Trophoblast cell (in vitro differentiated cells and primary cell): ENCODE measurements at regions not wholly inside any gene's neighbourhood (a gene's known extent, or its start where the extent isn't known, plus 50 kb on each side); places are given as distances from the start of the nearest gene placed in this dataset.

Experiments
- DNase-seq, 2 donors: peaks; one replicate each; pipeline ENCODE4 v3.0.0-alpha.2; 2016
- H2AFZ ChIP-seq: 2 replicates; pipeline ENCODE4 v1.6.1; 2013; ENCODE audit warnings: low read length, moderate library complexity, mild to moderate bottlenecking; ENCODE audit not compliant: insufficient read depth, poor library complexity
- H2AK5ac ChIP-seq: 2 replicates; pipeline ENCODE4 v1.6.1; 2013; ENCODE audit warnings: mild to moderate bottlenecking, low read length
- H2BK120ac ChIP-seq: 2 replicates; pipeline ENCODE4 v1.6.1; 2013; ENCODE audit warnings: low read length, mild to moderate bottlenecking, moderate library complexity; ENCODE audit not compliant: insufficient read depth, poor library complexity
- H2BK12ac ChIP-seq: 2 replicates; pipeline ENCODE4 v1.6.1; 2013; ENCODE audit warnings: mild to moderate bottlenecking, low read length, moderate library complexity
- H2BK5ac ChIP-seq: 2 replicates; pipeline ENCODE4 v1.6.1; 2013; ENCODE audit warnings: low read length, low read depth, moderate library complexity, mild to moderate bottlenecking; ENCODE audit not compliant: poor library complexity
- H3K14ac ChIP-seq: 2 replicates; pipeline ENCODE4 v1.6.1; 2013; ENCODE audit warnings: mild to moderate bottlenecking, low read length
- H3K18ac ChIP-seq: 2 replicates; pipeline ENCODE4 v1.6.1; 2013; ENCODE audit warnings: mild to moderate bottlenecking, low read length
- H3K23ac ChIP-seq: 2 replicates; pipeline ENCODE4 v1.6.1; 2013; ENCODE audit warnings: low read length
- H3K27ac ChIP-seq: 2 replicates; pipeline ENCODE4 v1.5.1; 2013; ENCODE audit warnings: low read depth, mild to moderate bottlenecking, inconsistent platforms, low read length, moderate library complexity
- H3K27me3 ChIP-seq: 2 replicates; pipeline ENCODE4 v1.6.1; 2013; ENCODE audit warnings: inconsistent platforms, mild to moderate bottlenecking, low read length, moderate library complexity; ENCODE audit not compliant: insufficient read depth
- H3K36me3 ChIP-seq, 2 experiments: 1 replicate in 1 of 2; 2 replicates in 1 of 2; pipeline ENCODE4 v1.6.1; 2013; ENCODE audit warnings: low read length in 2 of 2, mild to moderate bottlenecking in 2 of 2, moderate library complexity in 1 of 2; ENCODE audit not compliant: insufficient read depth in 2 of 2, control insufficient read depth in 1 of 2
- H3K4ac ChIP-seq: 2 replicates; pipeline ENCODE4 v1.6.1; 2013; ENCODE audit warnings: low read depth, mild to moderate bottlenecking, low read length, moderate library complexity
- H3K4me1 ChIP-seq, 2 experiments: 1 replicate in 1 of 2; 2 replicates in 1 of 2; pipeline ENCODE4 v1.6.1; 2013; ENCODE audit warnings: low read length in 2 of 2, mild to moderate bottlenecking in 2 of 2, moderate library complexity in 1 of 2; ENCODE audit not compliant: insufficient read depth in 2 of 2, control insufficient read depth in 1 of 2
- H3K4me2 ChIP-seq: 2 replicates; pipeline ENCODE4 v1.6.1; 2013; ENCODE audit warnings: inconsistent platforms, mild to moderate bottlenecking, low read length, moderate library complexity
- H3K4me3 ChIP-seq: 2 replicates; pipeline ENCODE4 v1.5.1; 2013; ENCODE audit warnings: mild to moderate bottlenecking, low read depth, low read length, inconsistent platforms
- H3K79me1 ChIP-seq: one replicate; pipeline ENCODE4 v1.6.1; 2013; ENCODE audit warnings: low read length
- H3K79me2 ChIP-seq: 2 replicates; pipeline ENCODE4 v1.6.1; 2013; ENCODE audit warnings: low read length, mild to moderate bottlenecking; ENCODE audit not compliant: control insufficient read depth, insufficient read depth, poor library complexity
- H3K9ac ChIP-seq: 2 replicates; pipeline ENCODE4 v1.6.1; 2013; ENCODE audit warnings: mild to moderate bottlenecking, low read length
- H3K9me3 ChIP-seq: 2 replicates; pipeline ENCODE4 v1.6.1; 2013; ENCODE audit warnings: low read depth, mild to moderate bottlenecking, control low read depth, inconsistent platforms, low read length; ENCODE audit not compliant: insufficient read depth
- H4K12ac ChIP-seq: 2 replicates; pipeline ENCODE4 v1.6.1; 2013; ENCODE audit warnings: low read depth, mild to moderate bottlenecking, low read length, moderate library complexity
- H4K8ac ChIP-seq: 2 replicates; pipeline ENCODE4 v1.6.1; 2013; ENCODE audit warnings: low read depth, mild to moderate bottlenecking, low read length, moderate library complexity
- H4K91ac ChIP-seq: one replicate; pipeline ENCODE4 v1.6.1; 2013; ENCODE audit warnings: low read depth, mild to moderate bottlenecking, low read length, moderate library complexity
- WGBS: extraction: QIAGEN DNeasy Blood & Tissue Kit; methylation state at CpG from one replicate; pipeline ENCODE4 v1.1.7; 2013; ENCODE audit warnings: missing lambda C conversion rate; ENCODE audit not compliant: insufficient read length, insufficient coverage; ENCODE audit errors: extremely low coverage; 5-methylcytosine and 5-hydroxymethylcytosine counted together

DNA sequence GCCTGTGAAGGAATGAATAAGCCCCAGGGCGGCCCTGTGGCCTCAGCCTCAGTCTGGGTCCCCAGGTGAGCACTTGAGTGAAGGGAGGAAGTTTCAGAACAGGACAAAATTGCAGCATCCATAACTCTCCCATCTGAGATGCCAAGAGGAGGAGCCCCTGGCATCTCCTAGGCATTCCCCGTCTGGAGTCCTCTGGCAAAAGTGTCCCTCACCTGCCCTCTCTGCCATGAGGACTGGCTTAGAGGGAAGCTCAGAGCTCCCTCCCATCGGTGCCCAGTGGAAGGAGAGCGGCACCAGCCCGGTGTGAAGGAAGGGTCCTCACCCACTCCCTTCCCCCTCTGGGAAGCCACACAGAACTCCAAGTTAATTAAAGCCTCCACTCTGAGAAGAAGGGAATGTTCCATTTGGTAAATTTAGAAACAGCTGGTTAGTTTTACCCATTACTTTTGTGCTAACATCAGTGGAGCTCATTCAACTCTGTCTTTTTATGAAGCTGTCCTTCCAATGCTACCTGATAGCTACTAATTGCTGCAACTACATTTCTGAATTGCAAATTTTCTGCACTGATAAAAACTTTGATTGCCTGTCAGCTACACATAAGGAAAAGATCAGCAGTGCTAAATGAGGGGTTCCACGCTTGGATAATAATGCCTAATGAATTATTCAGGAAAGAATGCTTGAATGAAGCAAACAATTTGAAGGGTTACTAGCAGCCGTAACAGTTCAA lies 123.3 kb upstream of the RCN1 start:
- H3K27ac ChIP-seq, result no peak overlapping the region
- H2AK5ac ChIP-seq, result no peak overlapping the region
- no peak overlapping the region for H3K14ac ChIP-seq
- no peak overlapping the region for H2BK5ac ChIP-seq
- H3K4ac ChIP-seq, result no peak overlapping the region
- no peak overlapping the region for H4K8ac ChIP-seq
- no peaks in the 10 kb centered on the region for H3K79me1 ChIP-seq
- no CpG with 5 or more reads among the region's 7 CpGs for WGBS
- H3K23ac ChIP-seq, result no peak overlapping the region
- H4K12ac ChIP-seq, result no peak overlapping the region
- H2BK120ac ChIP-seq, result no peak overlapping the region
- H3K4me3 ChIP-seq, result no peak overlapping the region
- H2BK12ac ChIP-seq, result no peak overlapping the region
- H4K91ac ChIP-seq, result no peak overlapping the region
- H3K9ac ChIP-seq, result no peak overlapping the region
- H3K18ac ChIP-seq, result no peak overlapping the region
- H3K79me2 ChIP-seq, result no peaks in the 10 kb centered on the region
- H3K4me1 ChIP-seq, result no peaks in the 10 kb centered on the region
- no peaks in the 10 kb centered on the region for H3K36me3 ChIP-seq
- H2AFZ ChIP-seq, result no peak overlapping the region
- H3K4me2 ChIP-seq, result no peak overlapping the region
- no peak for DNase-seq
- H3K9me3 ChIP-seq, result peaks cover 7% of the 10 kb centered on the region
- H3K27me3 ChIP-seq, result no peaks in the 10 kb centered on the region

DNA sequence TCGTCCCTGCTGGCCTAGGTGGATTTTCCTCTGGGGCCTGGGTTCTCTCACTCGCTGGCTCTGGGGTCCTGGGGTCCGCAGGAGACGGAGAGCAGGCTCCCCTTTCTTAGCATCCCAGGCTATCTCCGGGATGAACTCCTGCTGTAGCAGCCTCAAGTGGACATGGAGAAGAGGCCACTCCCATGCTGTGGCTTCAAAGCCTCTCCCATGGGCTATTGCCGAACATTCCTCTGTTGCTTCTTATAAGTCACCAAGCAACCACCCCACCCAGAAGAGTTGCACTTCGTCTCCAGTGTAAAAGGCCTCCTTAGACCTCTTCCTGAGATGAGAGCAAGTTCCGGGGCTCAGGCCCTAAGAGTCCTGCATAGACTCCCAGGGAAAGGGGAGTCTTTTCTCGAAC lies 124.0 kb upstream of the RCN1 start:
- no CpG with 5 or more reads among the region's 9 CpGs for WGBS

DNA sequence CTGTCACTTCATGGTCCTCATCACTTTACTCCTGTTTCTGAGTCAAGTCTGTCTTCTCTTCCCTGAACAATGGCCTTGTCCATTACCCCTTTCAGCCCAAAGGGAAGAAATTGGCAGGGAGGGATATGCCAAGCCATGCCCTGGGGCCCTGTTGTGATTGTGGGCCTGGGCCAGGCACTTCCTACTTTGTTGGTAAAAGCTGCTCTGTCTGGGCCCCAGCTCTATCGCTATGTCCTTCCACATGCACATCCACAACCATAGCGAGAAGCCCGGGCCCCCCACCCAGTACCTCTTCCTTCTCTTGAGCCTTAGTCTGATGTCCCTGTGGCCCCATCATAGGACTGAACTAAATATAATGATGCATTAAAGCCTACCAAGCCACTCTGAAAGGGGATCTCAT lies 126.7 kb upstream of the RCN1 start:
- no peak overlapping the region for H3K4me3 ChIP-seq
- no peak overlapping the region for H3K23ac ChIP-seq
- no peak overlapping the region for H2AFZ ChIP-seq

More for the DNA sequence above, 124.0 kb upstream of the RCN1 start:
- no peaks in the 10 kb centered on the region for H3K4me1 ChIP-seq
- H3K9ac ChIP-seq, result no peak overlapping the region
- H3K36me3 ChIP-seq, result no peaks in the 10 kb centered on the region
- no peak overlapping the region for H3K4ac ChIP-seq
- no peak overlapping the region for H3K18ac ChIP-seq
- peaks cover 7% of the 10 kb centered on the region for H3K9me3 ChIP-seq
- H3K23ac ChIP-seq, result no peak overlapping the region
- no peak overlapping the region for H2BK120ac ChIP-seq
- no peak overlapping the region for H2AK5ac ChIP-seq
- no peaks in the 10 kb centered on the region for H3K79me1 ChIP-seq
- no peak overlapping the region for H3K27ac ChIP-seq
- no peak overlapping the region for H4K91ac ChIP-seq
- no peak overlapping the region for H4K8ac ChIP-seq
- H3K4me3 ChIP-seq, result no peak overlapping the region
- no peak overlapping the region for H2BK5ac ChIP-seq
- no peak overlapping the region for H2BK12ac ChIP-seq
- no peak overlapping the region for H4K12ac ChIP-seq
- no peaks in the 10 kb centered on the region for H3K27me3 ChIP-seq
- H2AFZ ChIP-seq, result no peak overlapping the region
- H3K4me2 ChIP-seq, result no peak overlapping the region
- H3K79me2 ChIP-seq, result no peaks in the 10 kb centered on the region
- H3K14ac ChIP-seq, result no peak overlapping the region
- DNase-seq, result no peak

DNA sequence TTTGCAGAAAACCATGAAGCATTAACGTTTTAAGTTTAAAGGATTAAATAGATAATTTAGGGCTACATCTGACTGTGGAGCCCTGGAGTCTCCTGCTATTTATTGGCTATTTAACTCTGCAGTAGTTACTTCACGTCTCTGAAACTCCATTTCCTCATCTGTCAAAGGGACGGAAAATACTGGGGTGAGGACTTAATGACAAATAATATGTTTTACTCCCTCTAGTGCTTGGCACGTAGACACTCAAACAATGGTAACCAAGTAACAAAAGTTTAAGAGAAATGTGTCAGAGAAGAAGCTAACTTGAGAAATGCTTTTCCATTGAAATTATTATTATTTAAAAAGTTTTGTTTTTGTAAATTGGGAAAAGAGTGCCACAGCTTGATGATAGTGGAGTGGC lies 130.7 kb upstream of the RCN1 start:
- Histone ChIP-seq H3K4me1 (no peaks in the 10 kb centered on the region), H3K9me3 (no peaks in the 10 kb centered on the region), H2AFZ (no peak overlapping the region), H4K91ac (no peak overlapping the region), H4K8ac (no peak overlapping the region), H3K23ac (no peak overlapping the region), H3K4me2 (no peak overlapping the region), H3K4ac (no peak overlapping the region), H3K4me3 (no peak overlapping the region), H3K27me3 (no peaks in the 10 kb centered on the region), H3K14ac (no peak overlapping the region), H3K9ac (no peak overlapping the region), H4K12ac (no peak overlapping the region), H3K36me3 (no peaks in the 10 kb centered on the region), H3K79me2 (no peaks in the 10 kb centered on the region), H3K27ac (no peak overlapping the region), H3K79me1 (no peaks in the 10 kb centered on the region), H2BK5ac (no peak overlapping the region), H2BK12ac (no peak overlapping the region), H3K18ac (no peak overlapping the region), H2BK120ac (no peak overlapping the region), H2AK5ac (no peak overlapping the region)
- DNase-seq, result no peak
- no CpG with 5 or more reads among the region's 4 CpGs for WGBS

More for the DNA sequence above, 126.7 kb upstream of the RCN1 start:
- H4K91ac ChIP-seq, result no peak overlapping the region
- DNase-seq, result no peak
- H3K18ac ChIP-seq, result no peak overlapping the region
- H2AK5ac ChIP-seq, result no peak overlapping the region
- peaks cover 3% of the 10 kb centered on the region for H3K9me3 ChIP-seq
- H3K4ac ChIP-seq, result no peak overlapping the region
- no peak overlapping the region for H3K9ac ChIP-seq
- no peak overlapping the region for H3K14ac ChIP-seq
- H2BK12ac ChIP-seq, result no peak overlapping the region
- H3K79me2 ChIP-seq, result no peaks in the 10 kb centered on the region
- no peak overlapping the region for H2BK5ac ChIP-seq
- H3K27me3 ChIP-seq, result no peaks in the 10 kb centered on the region
- no peak overlapping the region for H4K8ac ChIP-seq
- WGBS, result no CpG with 5 or more reads among the region's 3 CpGs
- no peak overlapping the region for H4K12ac ChIP-seq
- H3K27ac ChIP-seq, result no peak overlapping the region
- no peak overlapping the region for H3K4me2 ChIP-seq
- H3K79me1 ChIP-seq, result no peaks in the 10 kb centered on the region
- no peaks in the 10 kb centered on the region for H3K4me1 ChIP-seq
- H2BK120ac ChIP-seq, result no peak overlapping the region
- H3K36me3 ChIP-seq, result no peaks in the 10 kb centered on the region
